ENCODE measurements at regions not wholly inside any gene's neighbourhood (a gene's known extent, or its start where the extent isn't known, plus 50 kb on each side); places are given as distances from the start of the nearest gene placed in this dataset.
"Not testable (repeated sequence)": the region's sequence is repeated elsewhere in the genome, so short reads cannot be mapped to it uniquely, and the experiment has no call there.

GRCh38 chr1:213457733-213458132, 406.7 kb downstream of the RPS6KC1 start:
- no peak for TF ChIP-seq CTCF (IDR thresholded peaks at IDR 0.05; ENCODE audit: low read depth, low read length)
- no peak overlapping the region for H3K4me3 ChIP-seq (ENCODE audit: low read depth, low read length)
- in situ Hi-C loops (cut with HindIII; ENCODE audit: low sequenced_read_pairs) = no loop called here
- DNase-seq (ENCODE audit: low read depth, low spot score) = no peak

- DNase-seq (ENCODE audit: low read depth, low spot score); in situ Hi-C loops (cut with HindIII; ENCODE audit: low sequenced_read_pairs); H3K4me3 ChIP-seq (ENCODE audit: low read depth, low read length): not testable (repeated sequence)
These were observed 411.3 kb downstream of the RPS6KC1 start for GRCh38 chr1:213462374-213462773.

- no peak for TF ChIP-seq CTCF (IDR thresholded peaks at IDR 0.05; ENCODE audit: low read depth, low read length)
- in situ Hi-C loops (cut with HindIII; ENCODE audit: low sequenced_read_pairs) = no loop called here
- DNase-seq (ENCODE audit: low read depth, low spot score) = no peak
These were observed 413.9 kb downstream of the RPS6KC1 start for GRCh38 chr1:213464786-213465460.

GRCh38 chr1:213466541-213466940, 415.5 kb downstream of the RPS6KC1 start:
- H3K4me3 ChIP-seq (ENCODE audit: low read depth, low read length) = no peak overlapping the region
- in situ Hi-C loops (cut with HindIII; ENCODE audit: low sequenced_read_pairs) = no loop called here
- DNase-seq (ENCODE audit: low read depth, low spot score) = no peak
- no peak for TF ChIP-seq CTCF (IDR thresholded peaks at IDR 0.05; ENCODE audit: low read depth, low read length)

More at GRCh38 chr1:213464786-213465460, 413.9 kb downstream of the RPS6KC1 start:
- H3K4me3 ChIP-seq (ENCODE audit: low read depth, low read length) = no peak overlapping the region

- no peak overlapping the region for H3K4me3 ChIP-seq (ENCODE audit: low read depth, low read length)
- TF ChIP-seq CTCF (IDR thresholded peaks at IDR 0.05; ENCODE audit: low read depth, low read length) = no peak
- DNase-seq (ENCODE audit: low read depth, low spot score) = no peak
- in situ Hi-C loops (cut with HindIII; ENCODE audit: low sequenced_read_pairs) = no loop called here
These were observed 423.0 kb downstream of the RPS6KC1 start for GRCh38 chr1:213474054-213474453.

- no peak for TF ChIP-seq CTCF (IDR thresholded peaks at IDR 0.05; ENCODE audit: low read depth, low read length)
- H3K4me3 ChIP-seq (ENCODE audit: low read depth, low read length) = no peak overlapping the region
- DNase-seq (ENCODE audit: low read depth, low spot score) = no peak
- in situ Hi-C loops (cut with HindIII; ENCODE audit: low sequenced_read_pairs) = no loop called here
These were observed 430.4 kb downstream of the RPS6KC1 start for GRCh38 chr1:213481395-213481794.

- TF ChIP-seq CTCF (IDR thresholded peaks at IDR 0.05; ENCODE audit: low read depth, low read length) = no peak
- no peak overlapping the region for H3K4me3 ChIP-seq (ENCODE audit: low read depth, low read length)
- in situ Hi-C loops (cut with HindIII; ENCODE audit: low sequenced_read_pairs) = no loop called here
- DNase-seq (ENCODE audit: low read depth, low spot score) = no peak
These were observed 433.3 kb downstream of the RPS6KC1 start for GRCh38 chr1:213484333-213484732.
